Mesenchymal stem cell (in vitro differentiated cells and primary cell): ENCODE measurements at regions not wholly inside any gene's neighbourhood (a gene's known extent, or its start where the extent isn't known, plus 50 kb on each side); places are given as distances from the start of the nearest gene placed in this dataset.

Experiments used
- DNase-seq: peaks from one replicate; pipeline ENCODE4 v3.0.0-alpha.2; 2013
- H2AFZ ChIP-seq: one replicate; pipeline ENCODE4 v1.6.1; 2013; ENCODE audit warnings: low read depth, mild to moderate bottlenecking, control low read depth, inconsistent platforms, low read length, moderate library complexity
- H2AK5ac ChIP-seq: 2 replicates; pipeline ENCODE4 v1.6.1; 2013; ENCODE audit warnings: low read length, moderate library complexity, mild to moderate bottlenecking, inconsistent platforms; ENCODE audit not compliant: severe bottlenecking
- H2BK120ac ChIP-seq: one replicate; pipeline ENCODE4 v1.6.1; 2013; ENCODE audit warnings: low read depth, mild to moderate bottlenecking, inconsistent platforms, low read length, moderate library complexity
- H2BK12ac ChIP-seq, 2 experiments: one replicate each; pipeline ENCODE4 v1.6.1; 2013; ENCODE audit warnings: inconsistent platforms in 2 of 2, low read length in 2 of 2, mild to moderate bottlenecking in 2 of 2, moderate library complexity in 2 of 2, control low read depth in 1 of 2
- H2BK15ac ChIP-seq: one replicate; pipeline ENCODE4 v1.6.1; 2013; ENCODE audit warnings: mild to moderate bottlenecking, low read depth, inconsistent platforms; ENCODE audit not compliant: poor library complexity, severe bottlenecking
- H2BK5ac ChIP-seq: 2 replicates; pipeline ENCODE4 v1.6.1; 2013; ENCODE audit warnings: low read depth, mild to moderate bottlenecking, low read length, control low read depth, inconsistent platforms; ENCODE audit not compliant: poor library complexity, severe bottlenecking
- H3K14ac ChIP-seq, 2 experiments: one replicate each; pipeline ENCODE4 v1.6.1; 2013; ENCODE audit warnings: inconsistent platforms in 2 of 2, low read length in 2 of 2, control low read depth in 1 of 2, mild to moderate bottlenecking in 1 of 2, moderate library complexity in 1 of 2
- H3K18ac ChIP-seq, 2 experiments: one replicate each; pipeline ENCODE4 v1.6.1; 2013; ENCODE audit warnings: inconsistent platforms in 2 of 2, low read length in 2 of 2, control low read depth in 1 of 2, low read depth in 1 of 2, mild to moderate bottlenecking in 1 of 2
- H3K23ac ChIP-seq, 2 experiments: one replicate each; pipeline ENCODE4 v1.6.1; 2013; ENCODE audit warnings: inconsistent platforms in 2 of 2, low read length in 2 of 2, mild to moderate bottlenecking in 2 of 2, moderate library complexity in 2 of 2, control low read depth in 1 of 2
- H3K27ac ChIP-seq: 2 replicates; pipeline ENCODE4 v1.5.1; 2013; ENCODE audit warnings: mild to moderate bottlenecking, moderate library complexity, low read length, control low read depth, inconsistent platforms; ENCODE audit not compliant: poor library complexity, severe bottlenecking
- H3K27me3 ChIP-seq, 2 experiments: 2 replicates each; pipeline versions ENCODE4 v1.6.1 to v1.7.0; 2013; ENCODE audit warnings: low read length in 2 of 2, mild to moderate bottlenecking in 2 of 2, moderate library complexity in 2 of 2, control low read depth in 1 of 2, inconsistent platforms in 1 of 2; ENCODE audit not compliant: control insufficient read depth in 1 of 2, insufficient read depth in 1 of 2
- H3K36me3 ChIP-seq, 2 experiments: 2 replicates each; pipeline versions ENCODE4 v1.6.1 to v1.7.0; 2013; ENCODE audit warnings: low read length in 2 of 2, control low read depth in 1 of 2, inconsistent platforms in 1 of 2, low read depth in 1 of 2, mild to moderate bottlenecking in 1 of 2; ENCODE audit not compliant: insufficient read depth in 2 of 2, control insufficient read depth in 1 of 2
- H3K4ac ChIP-seq, 2 experiments: one replicate each; pipeline ENCODE4 v1.6.1; 2013; ENCODE audit warnings: inconsistent platforms in 2 of 2, low read length in 2 of 2, mild to moderate bottlenecking in 2 of 2, moderate library complexity in 2 of 2, control low read depth in 1 of 2, low read depth in 1 of 2
- H3K4me1 ChIP-seq: 2 replicates; pipeline ENCODE4 v1.6.1; 2013; ENCODE audit warnings: low read depth, low read length, control low read depth; ENCODE audit not compliant: control insufficient read depth, insufficient read depth
- H3K4me2 ChIP-seq: 2 replicates; pipeline ENCODE4 v1.6.1; 2013; ENCODE audit warnings: low read length, mild to moderate bottlenecking, inconsistent platforms; ENCODE audit not compliant: poor library complexity, severe bottlenecking
- H3K4me3 ChIP-seq, 2 experiments: 2 replicates each; pipeline versions ENCODE4 v1.5.1 to v1.7.0; 2013; ENCODE audit warnings: low read length in 2 of 2, mild to moderate bottlenecking in 2 of 2, control low read depth in 1 of 2, low read depth in 1 of 2; ENCODE audit not compliant: insufficient read depth in 1 of 2
- H3K79me1 ChIP-seq: replicated peaks from 2 replicates; pipeline ENCODE4 v1.6.1; 2013; ENCODE audit warnings: mild to moderate bottlenecking, control low read depth, low read length, inconsistent platforms; ENCODE audit not compliant: poor library complexity, severe bottlenecking
- H3K9ac ChIP-seq: 2 replicates; pipeline ENCODE4 v1.7.0; 2013; ENCODE audit warnings: mild to moderate bottlenecking, low read length, moderate library complexity
- H3K9me3 ChIP-seq: 2 replicates; pipeline ENCODE4 v1.7.0; 2013; ENCODE audit warnings: mild to moderate bottlenecking, low read length; ENCODE audit not compliant: control insufficient read depth
- H4K8ac ChIP-seq: one replicate; pipeline ENCODE4 v1.6.1; 2013; ENCODE audit warnings: inconsistent platforms, mild to moderate bottlenecking, low read length, moderate library complexity
- H4K91ac ChIP-seq: one replicate; pipeline ENCODE4 v1.6.1; 2013; ENCODE audit warnings: mild to moderate bottlenecking, low read length, inconsistent platforms
- WGBS: methylation state at CpG from one replicate; pipeline ENCODE4 v1.1.7; 2013; ENCODE audit warnings: mixed read lengths; 5-methylcytosine and 5-hydroxymethylcytosine counted together

DNA sequence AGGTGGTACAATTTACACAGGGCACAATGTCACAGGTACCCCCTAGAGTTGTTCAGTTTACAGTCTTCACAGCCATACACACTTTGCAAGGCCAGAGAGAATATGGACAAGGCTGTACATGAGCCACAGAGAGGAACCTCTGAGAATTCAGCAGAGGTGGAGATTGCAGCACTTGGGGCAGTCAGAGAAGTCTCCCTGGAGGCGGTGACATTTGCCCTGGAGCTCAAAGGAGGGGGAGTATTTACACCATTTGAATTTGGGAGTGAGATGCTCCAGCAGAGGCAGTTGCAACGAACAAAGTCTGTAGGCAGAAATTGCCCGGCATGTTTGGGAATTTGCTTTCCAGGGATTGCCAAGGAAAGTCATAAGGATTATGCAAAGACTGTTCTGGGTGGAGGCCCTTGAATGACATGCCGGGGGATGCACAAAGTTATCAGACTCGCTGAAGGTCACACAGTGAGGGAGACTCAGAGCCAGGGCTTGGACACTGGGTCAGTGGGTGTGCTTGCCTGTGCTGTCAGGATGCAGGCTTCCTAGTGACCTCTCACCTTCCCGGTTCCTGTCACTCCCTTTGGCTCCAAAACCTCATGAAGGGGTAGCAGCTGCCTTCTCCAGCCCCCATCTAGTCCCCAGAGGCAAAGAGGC lies 160.7 kb upstream of the PCBD1 start:
- H3K4me1 ChIP-seq, result no peaks in the 10 kb centered on the region
- no peak overlapping the region for H3K27ac ChIP-seq
- no peaks in the 10 kb centered on the region for H3K9me3 ChIP-seq
- peaks cover 76 to 84% of the 10 kb centered on the region in 2 experiments for H3K27me3 ChIP-seq
- no peak overlapping the region for H3K18ac ChIP-seq
- no peak overlapping the region for H3K4me3 ChIP-seq
- H2AK5ac ChIP-seq, result no peak overlapping the region
- H2BK15ac ChIP-seq, result no peak overlapping the region
- no peak overlapping the region for H2BK12ac ChIP-seq
- no peaks in the 10 kb centered on the region for H3K36me3 ChIP-seq
- H2BK120ac ChIP-seq, result no peak overlapping the region
- no peaks in the 10 kb centered on the region for H3K79me1 ChIP-seq
- H2AFZ ChIP-seq, result no peak overlapping the region
- H3K14ac ChIP-seq, result no peak overlapping the region
- no peak overlapping the region for H3K23ac ChIP-seq
- no peak overlapping the region for H3K4ac ChIP-seq
- H3K9ac ChIP-seq, result no peak overlapping the region
- 87% methylated on average over 6 of the region's 6 CpGs for whole genome bisulfite sequencing
- no peak overlapping the region for H3K4me2 ChIP-seq
- H4K8ac ChIP-seq, result no peak overlapping the region
- H4K91ac ChIP-seq, result no peak overlapping the region
- H2BK5ac ChIP-seq, result no peak overlapping the region
- DNase-seq, result no peak

DNA sequence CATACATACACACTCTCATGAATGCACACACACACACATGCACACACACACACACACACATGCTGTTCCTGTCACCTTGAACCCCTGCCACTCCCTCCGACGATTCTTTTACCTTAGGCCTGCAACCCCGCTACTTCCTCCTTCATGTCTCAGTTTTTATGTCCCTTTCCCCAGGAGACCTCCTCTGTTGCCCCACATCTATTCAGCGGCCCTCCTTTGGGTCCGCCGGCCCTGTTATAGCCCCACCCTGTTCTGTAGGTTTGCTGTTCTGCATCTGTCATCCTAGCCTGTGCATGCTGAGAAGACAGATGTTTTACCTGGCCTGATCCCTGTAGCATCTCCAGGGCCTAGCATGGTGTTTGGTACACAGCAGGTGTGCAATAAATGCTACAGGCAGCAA lies 161.6 kb upstream of the PCBD1 start:
- Histone ChIP-seq H3K27ac (no peak overlapping the region), H2BK5ac (no peak overlapping the region), H3K23ac (no peak overlapping the region), H2AFZ (no peak overlapping the region), H3K9ac (no peak overlapping the region), H3K18ac (no peak overlapping the region), H3K79me1 (no peaks in the 10 kb centered on the region), H3K4me2 (no peak overlapping the region), H3K36me3 (no peaks in the 10 kb centered on the region), H2BK12ac (no peak overlapping the region), H2AK5ac (no peak overlapping the region), H3K14ac (no peak overlapping the region), H3K9me3 (peaks cover 2% of the 10 kb centered on the region), H3K4ac (no peak overlapping the region), H3K4me1 (no peaks in the 10 kb centered on the region), H4K8ac (no peak overlapping the region), H2BK120ac (no peak overlapping the region), H3K4me3 (no peak overlapping the region), H2BK15ac (no peak overlapping the region), H3K27me3 (peaks cover 67 to 79% of the 10 kb centered on the region in 2 experiments), H4K91ac (no peak overlapping the region)
- DNase-seq, result no peak
- 84% methylated on average over 6 of the region's 6 CpGs for WGBS

DNA sequence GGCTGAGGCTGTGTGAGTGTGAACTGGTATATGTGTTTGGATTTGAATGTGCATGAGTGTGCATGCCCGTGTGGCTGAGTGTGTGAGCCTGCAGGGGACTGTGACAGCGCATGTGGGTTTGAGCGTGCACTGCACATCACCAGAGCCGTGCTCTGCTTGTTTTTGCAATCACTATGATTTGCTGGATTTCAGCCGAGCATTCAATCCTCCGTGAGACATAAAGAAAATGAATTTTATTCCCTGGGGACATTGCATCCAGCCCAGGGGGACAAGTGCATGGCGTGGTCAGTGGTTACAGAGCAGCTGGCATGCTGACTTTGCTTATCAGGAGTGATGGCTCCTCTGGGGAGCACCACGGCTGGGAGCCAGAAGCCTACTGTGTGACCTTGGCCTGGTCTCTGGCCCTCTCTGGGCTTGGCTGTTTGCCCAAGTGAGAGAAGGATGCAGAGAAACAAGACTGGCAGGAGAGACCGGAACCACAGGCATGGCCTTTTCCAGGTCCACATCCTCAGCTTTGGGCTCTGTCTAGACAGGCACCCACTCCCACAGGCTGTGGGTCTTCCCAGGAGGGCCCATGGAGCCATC lies 160.2 kb upstream of the UNC5B start:
- Histone ChIP-seq H3K14ac (no peak overlapping the region), H2BK5ac (no peak overlapping the region), H3K4me3 (no peak overlapping the region), H2BK12ac (no peak overlapping the region), H3K9me3 (peaks cover 5% of the 10 kb centered on the region), H2BK15ac (no peak overlapping the region), H3K4me1 (no peaks in the 10 kb centered on the region), H2AK5ac (no peak overlapping the region), H3K23ac (no peak overlapping the region), H3K79me1 (no peaks in the 10 kb centered on the region), H3K27ac (no peak overlapping the region), H2AFZ (no peak overlapping the region), H3K36me3 (no peaks in the 10 kb centered on the region), H4K8ac (no peak overlapping the region), H3K4ac (no peak overlapping the region), H3K18ac (no peak overlapping the region), H4K91ac (no peak overlapping the region), H2BK120ac (no peak overlapping the region), H3K27me3 (peaks cover 52 to 69% of the 10 kb centered on the region in 2 experiments), H3K4me2 (no peak overlapping the region), H3K9ac (no peak overlapping the region)
- DNase-seq, result no peak
- WGBS, result 77% methylated on average over 8 of the region's 9 CpGs

DNA sequence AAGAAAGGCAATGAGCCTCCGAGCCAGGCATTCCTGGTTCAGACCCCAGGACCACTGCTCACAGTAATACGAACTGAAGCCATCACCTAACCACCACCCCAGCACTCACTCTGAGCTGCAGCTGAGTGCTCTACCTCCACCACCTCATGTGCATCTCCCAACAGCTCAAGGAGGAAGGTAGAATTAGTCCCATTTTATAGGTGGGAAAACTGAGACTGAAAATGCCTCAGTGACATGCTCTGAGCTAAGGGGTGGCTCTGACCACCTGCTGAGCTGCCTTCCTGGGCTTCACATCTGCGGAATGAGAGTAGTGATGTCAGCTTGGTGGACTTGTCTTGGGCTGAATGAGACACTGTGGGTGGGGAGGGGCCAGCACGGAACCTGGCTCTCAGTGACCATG lies 159.7 kb upstream of the UNC5B start:
- Histone ChIP-seq H3K14ac (no peak overlapping the region), H3K9me3 (peaks cover 5% of the 10 kb centered on the region), H2BK12ac (no peak overlapping the region), H2AFZ (no peak overlapping the region), H3K36me3 (no peaks in the 10 kb centered on the region), H3K4ac (no peak overlapping the region), H3K79me1 (no peaks in the 10 kb centered on the region), H2BK15ac (no peak overlapping the region), H4K8ac (no peak overlapping the region), H3K9ac (no peak overlapping the region), H3K27ac (no peak overlapping the region), H2AK5ac (no peak overlapping the region), H3K18ac (no peak overlapping the region), H2BK5ac (no peak overlapping the region), H4K91ac (no peak overlapping the region), H3K27me3 (peaks cover 46 to 64% of the 10 kb centered on the region in 2 experiments), H3K4me3 (no peak overlapping the region), H3K4me1 (no peaks in the 10 kb centered on the region), H3K23ac (no peak overlapping the region), H3K4me2 (no peak overlapping the region), H2BK120ac (no peak overlapping the region)
- DNase-seq, result no peak
- 81% methylated on average over 3 of the region's 4 CpGs for WGBS
